Testis (tissue), 2 donors: ENCODE measurements at regions not wholly inside any gene's neighbourhood (a gene's known extent, or its start where the extent isn't known, plus 50 kb on each side); places are given as distances from the start of the nearest gene placed in this dataset.

Experiments
- CTCF ChIP-seq, 3 experiments: fragments of 450-650 bp in 2 of 3; fragments of 200-600 bp in 1 of 3; sonication (generic) in 1 of 3; IDR thresholded peaks; one replicate each; pipeline ENCODE4 v1.5.1; 2016 to 2019; ENCODE audit warnings: antibody characterized with exemption in 3 of 3, mild to moderate bottlenecking in 2 of 3, moderate library complexity in 1 of 3
- POLR2A ChIP-seq: fragments of 450-650 bp; IDR thresholded peaks from one replicate; pipeline ENCODE4 v1.6.1; 2017; ENCODE audit warnings: antibody characterized with exemption, mild to moderate bottlenecking, moderate library complexity

- no peak for TF ChIP-seq CTCF (IDR thresholded peaks at IDR 0.05)
- TF ChIP-seq POLR2A = no peak
These were observed 94.4 kb upstream of the BASP1 start for GRCh38 chr5:17123010-17123409.
